Fibroblast of lung (primary cell): ENCODE measurements at regions not wholly inside any gene's neighbourhood (a gene's known extent, or its start where the extent isn't known, plus 50 kb on each side); places are given as distances from the start of the nearest gene placed in this dataset.

Source experiments
- EZH2 ChIP-seq: IDR thresholded peaks from 2 replicates; pipeline ENCODE4 v1.5.1; 2012; ENCODE audit warnings: low read length, control low read depth, mild to moderate bottlenecking; ENCODE audit errors: missing control alignments
- TF ChIP-seq, protein P1 (sequence below), 2 donors: IDR thresholded peaks in 1 of 2; conservative IDR thresholded peaks in 1 of 2; 1 replicate in 1 of 2; 2 replicates in 1 of 2; pipeline ENCODE4 v1.5.1; 2011 to 2012; ENCODE audit warnings: low read length in 2 of 2, control low read depth in 1 of 2, inconsistent platforms in 1 of 2, low read depth in 1 of 2, mild to moderate bottlenecking in 1 of 2

GRCh38 chr2:192292478-192292877 is 97.7 kb upstream of the TMEFF2 start:
- TF ChIP-seq, protein P1, sequence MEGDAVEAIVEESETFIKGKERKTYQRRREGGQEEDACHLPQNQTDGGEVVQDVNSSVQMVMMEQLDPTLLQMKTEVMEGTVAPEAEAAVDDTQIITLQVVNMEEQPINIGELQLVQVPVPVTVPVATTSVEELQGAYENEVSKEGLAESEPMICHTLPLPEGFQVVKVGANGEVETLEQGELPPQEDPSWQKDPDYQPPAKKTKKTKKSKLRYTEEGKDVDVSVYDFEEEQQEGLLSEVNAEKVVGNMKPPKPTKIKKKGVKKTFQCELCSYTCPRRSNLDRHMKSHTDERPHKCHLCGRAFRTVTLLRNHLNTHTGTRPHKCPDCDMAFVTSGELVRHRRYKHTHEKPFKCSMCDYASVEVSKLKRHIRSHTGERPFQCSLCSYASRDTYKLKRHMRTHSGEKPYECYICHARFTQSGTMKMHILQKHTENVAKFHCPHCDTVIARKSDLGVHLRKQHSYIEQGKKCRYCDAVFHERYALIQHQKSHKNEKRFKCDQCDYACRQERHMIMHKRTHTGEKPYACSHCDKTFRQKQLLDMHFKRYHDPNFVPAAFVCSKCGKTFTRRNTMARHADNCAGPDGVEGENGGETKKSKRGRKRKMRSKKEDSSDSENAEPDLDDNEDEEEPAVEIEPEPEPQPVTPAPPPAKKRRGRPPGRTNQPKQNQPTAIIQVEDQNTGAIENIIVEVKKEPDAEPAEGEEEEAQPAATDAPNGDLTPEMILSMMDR (conservative IDR thresholded peaks at IDR 0.05 in 1 of 2, IDR thresholded peaks at IDR 0.05 in 1 of 2; ENCODE audit: low read depth in 1 of 2, low read length in 2 of 2) = no peak
- no peak for TF ChIP-seq EZH2
